ENCODE measurements at regions not wholly inside any gene's neighbourhood (a gene's known extent, or its start where the extent isn't known, plus 50 kb on each side); places are given as distances from the start of the nearest gene placed in this dataset.
"Not testable (repeated sequence)": the region's sequence is repeated elsewhere in the genome, so short reads cannot be mapped to it uniquely, and the experiment has no call there.

GRCh38 chr1:221541296-221541695 lies 200.6 kb downstream of the DUSP10 start:
- no peak for DNase-seq

GRCh38 chr1:221543529-221544120 lies 198.3 kb downstream of the DUSP10 start:
- DNase-seq, result no peak

- no peak for DNase-seq
These were observed 192.9 kb downstream of the DUSP10 start for GRCh38 chr1:221548942-221549341.

GRCh38 chr1:221549815-221550214 lies 192.1 kb downstream of the DUSP10 start:
- no peak for DNase-seq

- DNase-seq, result not testable (repeated sequence)
These were observed 189.1 kb downstream of the DUSP10 start for GRCh38 chr1:221552792-221553191.

GRCh38 chr1:221555689-221556433 lies 186.0 kb downstream of the DUSP10 start:
- DNase-seq, result no peak

- DNase-seq, result no peak
These were observed 185.5 kb downstream of the DUSP10 start for GRCh38 chr1:221556435-221556834.

- DNase-seq, result no peak
These were observed 184.9 kb downstream of the DUSP10 start for GRCh38 chr1:221557013-221557412.

- DNase-seq, result no peak
These were observed 183.5 kb downstream of the DUSP10 start for GRCh38 chr1:221558396-221558795.

GRCh38 chr1:221559911-221560310 lies 182.0 kb downstream of the DUSP10 start:
- DNase-seq, result no peak

GRCh38 chr1:221562542-221563475 lies 179.1 kb downstream of the DUSP10 start:
- no peak for DNase-seq

GRCh38 chr1:221563476-221563921 lies 178.4 kb downstream of the DUSP10 start:
- DNase-seq, result no peak

GRCh38 chr1:221564891-221565290 lies 177.0 kb downstream of the DUSP10 start:
- DNase-seq, result no peak

GRCh38 chr1:221565711-221566110 lies 176.2 kb downstream of the DUSP10 start:
- no peak for DNase-seq

GRCh38 chr1:221567859-221568507 lies 173.9 kb downstream of the DUSP10 start:
- DNase-seq, result no peak

- no peak for DNase-seq
These were observed 168.1 kb downstream of the DUSP10 start for GRCh38 chr1:221573756-221574155.

- DNase-seq, result no peak
These were observed 167.4 kb downstream of the DUSP10 start for GRCh38 chr1:221574529-221574928.

GRCh38 chr1:221575605-221576004 lies 166.3 kb downstream of the DUSP10 start:
- no peak for DNase-seq

GRCh38 chr1:221576268-221576667 lies 165.6 kb downstream of the DUSP10 start:
- no peak for DNase-seq

- DNase-seq, result no peak
These were observed 158.4 kb downstream of the DUSP10 start for GRCh38 chr1:221583465-221583864.

GRCh38 chr1:221587013-221587412 lies 154.9 kb downstream of the DUSP10 start:
- not testable (repeated sequence) for DNase-seq

GRCh38 chr1:221591250-221591649 lies 150.6 kb downstream of the DUSP10 start:
- not testable (repeated sequence) for DNase-seq

GRCh38 chr1:221594576-221594975 lies 147.3 kb downstream of the DUSP10 start:
- DNase-seq, result no peak

Measured in effector CD4-positive, alpha-beta T cell (primary cell).